K562 (cell line): ENCODE measurements at regions not wholly inside any gene's neighbourhood (a gene's known extent, or its start where the extent isn't known, plus 50 kb on each side); places are given as distances from the start of the nearest gene placed in this dataset.

ENCODE experiments used
- BCOR ChIP-seq: fragments of 450-650 bp; IDR thresholded peaks from 2 replicates; pipeline ENCODE4 v1.6.1; 2016
- FOXK2 ChIP-seq, 2 experiments: fragments of 450-650 bp; IDR thresholded peaks in 1 of 2; conservative IDR thresholded peaks in 1 of 2; 2 replicates each; pipeline ENCODE4 v1.6.1; 2016; ENCODE audit warnings: low read depth in 2 of 2, mild to moderate bottlenecking in 1 of 2
- HDAC6 ChIP-seq: IDR thresholded peaks from 2 replicates; pipeline ENCODE4 v1.6.1; 2012; ENCODE audit warnings: low read depth, mild to moderate bottlenecking, control low read depth, inconsistent platforms, low read length, moderate library complexity
- MEF2D ChIP-seq: conservative IDR thresholded peaks from 2 replicates; pipeline ENCODE4 v1.6.1; 2016; ENCODE audit warnings: low read depth, missing genetic modification characterization, missing compliant biosample characterization
- NR2C2 ChIP-seq, 2 experiments: fragments of 200-800 bp in 1 of 2; sonication (Bioruptor generic) in 1 of 2; sonication (generic) in 1 of 2; formaldehyde crosslinking in 1 of 2; IDR thresholded peaks; 2 replicates each; pipeline versions ENCODE4 v1.6.1 to v1.8.0; 2016 to 2022; ENCODE audit warnings: mild to moderate bottlenecking in 1 of 2, missing compliant biosample characterization in 1 of 2, missing genetic modification characterization in 1 of 2, missing genetic modification reagents in 1 of 2
- SIRT6 ChIP-seq: IDR thresholded peaks from one replicate; pipeline ENCODE4 v1.6.1; 2012; ENCODE audit warnings: low read depth, mild to moderate bottlenecking, control low read depth, inconsistent platforms, low read length, moderate library complexity
- STAT5B ChIP-seq: fragments of 250-450 bp; sonication (Bioruptor Pico); IDR thresholded peaks from 2 replicates; pipeline ENCODE4 v1.8.0; 2021; ENCODE audit warnings: mild to moderate bottlenecking, inconsistent platforms
- TAF1 ChIP-seq: IDR thresholded peaks from 2 replicates; pipeline ENCODE4 v1.6.1; 2011; ENCODE audit warnings: mild to moderate bottlenecking, low read length, moderate library complexity; ENCODE audit not compliant: insufficient read depth, control insufficient read depth, severe bottlenecking; ENCODE audit errors: extremely low read depth
- TSC22D4 ChIP-seq: fragments of 450-650 bp; IDR thresholded peaks from 2 replicates; pipeline ENCODE4 v1.6.1; 2016; ENCODE audit warnings: missing genetic modification characterization, missing biosample characterization, control low read depth
- ZC3H8 ChIP-seq: fragments of 450-650 bp; IDR thresholded peaks from 2 replicates; pipeline ENCODE4 v1.6.1; 2017
- ZNF324 ChIP-seq: fragments of 250-450 bp; sonication (Bioruptor Pico); IDR thresholded peaks from 2 replicates; pipeline ENCODE4 v1.4.0; 2020; ENCODE audit warnings: mild to moderate bottlenecking
- TF ChIP-seq, protein P1 (sequence below): fragments of 450-650 bp; IDR thresholded peaks from 2 replicates; pipeline ENCODE4 v1.6.1; 2017; ENCODE audit warnings: mild to moderate bottlenecking, moderate library complexity
- TF ChIP-seq, protein P2 (sequence below): sonication (generic); formaldehyde crosslinking; IDR thresholded peaks from 2 replicates; pipeline ENCODE4 v1.8.0; 2022; ENCODE audit warnings: mild to moderate bottlenecking, missing genetic modification reagents, borderline replicate concordance
- TF ChIP-seq, protein P3 (sequence below): fragments of 250-450 bp; sonication (Bioruptor Pico); IDR thresholded peaks from 2 replicates; pipeline ENCODE4 v1.8.0; 2021; ENCODE audit warnings: moderate library complexity, mild to moderate bottlenecking, inconsistent platforms
- TF ChIP-seq, protein P4 (sequence below): sonication (generic); formaldehyde crosslinking; IDR thresholded peaks from 2 replicates; pipeline ENCODE4 v1.8.1; 2023; ENCODE audit warnings: mild to moderate bottlenecking, missing genetic modification reagents
- TF ChIP-seq, protein P5 (sequence below): sonication (generic); formaldehyde crosslinking; IDR thresholded peaks from 2 replicates; pipeline ENCODE4 v1.8.1; 2023; ENCODE audit warnings: mild to moderate bottlenecking, missing genetic modification reagents

DNA sequence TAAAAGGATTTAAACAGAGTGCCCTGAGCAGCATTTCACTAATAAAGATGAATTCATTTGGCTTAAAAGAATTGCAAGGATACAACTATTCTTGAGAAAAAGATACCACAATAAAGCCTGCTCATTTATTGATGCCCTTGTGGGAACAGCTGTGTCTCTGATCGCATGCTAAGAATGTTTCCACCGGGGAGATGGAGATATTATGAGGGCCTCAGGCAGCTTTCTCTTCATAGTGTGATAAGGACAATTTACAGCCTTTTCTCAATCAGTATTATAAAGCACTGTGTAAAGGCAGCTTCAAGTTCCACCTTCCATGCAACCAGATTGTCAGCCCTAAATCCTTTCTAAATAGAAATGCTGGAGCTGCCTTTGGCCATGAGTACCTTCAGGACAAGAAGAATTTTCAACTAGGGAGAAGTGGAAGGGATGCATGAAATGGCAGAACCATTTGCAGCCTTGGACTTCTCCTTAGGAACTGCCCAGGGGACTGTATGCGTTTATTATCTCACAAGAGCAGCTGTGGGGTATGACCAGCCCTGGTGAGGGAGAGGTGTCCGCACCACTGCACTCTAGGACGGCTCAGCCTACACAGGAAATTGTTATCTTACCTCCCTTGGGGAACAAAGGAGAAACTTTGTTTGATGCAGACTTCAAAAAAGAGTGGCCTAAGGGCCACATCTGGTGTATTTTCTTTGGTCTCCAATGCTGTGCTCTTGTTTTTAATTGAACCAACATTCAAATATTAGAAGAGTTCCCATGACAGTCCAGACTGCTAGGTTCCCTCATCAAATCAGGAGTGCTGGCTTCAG is 116.9 kb upstream of the PCGF5 start (continued):
- TF ChIP-seq, protein P1, sequence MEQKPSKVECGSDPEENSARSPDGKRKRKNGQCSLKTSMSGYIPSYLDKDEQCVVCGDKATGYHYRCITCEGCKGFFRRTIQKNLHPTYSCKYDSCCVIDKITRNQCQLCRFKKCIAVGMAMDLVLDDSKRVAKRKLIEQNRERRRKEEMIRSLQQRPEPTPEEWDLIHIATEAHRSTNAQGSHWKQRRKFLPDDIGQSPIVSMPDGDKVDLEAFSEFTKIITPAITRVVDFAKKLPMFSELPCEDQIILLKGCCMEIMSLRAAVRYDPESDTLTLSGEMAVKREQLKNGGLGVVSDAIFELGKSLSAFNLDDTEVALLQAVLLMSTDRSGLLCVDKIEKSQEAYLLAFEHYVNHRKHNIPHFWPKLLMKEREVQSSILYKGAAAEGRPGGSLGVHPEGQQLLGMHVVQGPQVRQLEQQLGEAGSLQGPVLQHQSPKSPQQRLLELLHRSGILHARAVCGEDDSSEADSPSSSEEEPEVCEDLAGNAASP = no peak
- TF ChIP-seq, protein P2, sequence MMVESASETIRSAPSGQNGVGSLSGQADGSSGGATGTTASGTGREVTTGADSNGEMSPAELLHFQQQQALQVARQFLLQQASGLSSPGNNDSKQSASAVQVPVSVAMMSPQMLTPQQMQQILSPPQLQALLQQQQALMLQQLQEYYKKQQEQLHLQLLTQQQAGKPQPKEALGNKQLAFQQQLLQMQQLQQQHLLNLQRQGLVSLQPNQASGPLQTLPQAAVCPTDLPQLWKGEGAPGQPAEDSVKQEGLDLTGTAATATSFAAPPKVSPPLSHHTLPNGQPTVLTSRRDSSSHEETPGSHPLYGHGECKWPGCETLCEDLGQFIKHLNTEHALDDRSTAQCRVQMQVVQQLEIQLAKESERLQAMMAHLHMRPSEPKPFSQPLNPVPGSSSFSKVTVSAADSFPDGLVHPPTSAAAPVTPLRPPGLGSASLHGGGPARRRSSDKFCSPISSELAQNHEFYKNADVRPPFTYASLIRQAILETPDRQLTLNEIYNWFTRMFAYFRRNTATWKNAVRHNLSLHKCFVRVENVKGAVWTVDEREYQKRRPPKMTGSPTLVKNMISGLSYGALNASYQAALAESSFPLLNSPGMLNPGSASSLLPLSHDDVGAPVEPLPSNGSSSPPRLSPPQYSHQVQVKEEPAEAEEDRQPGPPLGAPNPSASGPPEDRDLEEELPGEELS (CRISPR knock-in tag) = no peak
- no peak for TF ChIP-seq SIRT6
- no peak for TF ChIP-seq MEF2D (tag)
- no peak for TF ChIP-seq ZC3H8
- TF ChIP-seq TSC22D4 (tag) = no peak
- TF ChIP-seq BCOR = no peak
- TF ChIP-seq HDAC6 = no peak
- TF ChIP-seq FOXK2 (conservative IDR thresholded peaks at IDR 0.05 in 1 of 2, IDR thresholded peaks at IDR 0.05 in 1 of 2; ENCODE audit: low read depth in 2 of 2) = no peak
- no peak for TF ChIP-seq TAF1
- TF ChIP-seq NR2C2 (CRISPR knock-in tag; IDR thresholded peaks at IDR 0.05) = no peak
- TF ChIP-seq NR2C2 (tag; IDR thresholded peaks at IDR 0.05) = no peak
- TF ChIP-seq, protein P3, sequence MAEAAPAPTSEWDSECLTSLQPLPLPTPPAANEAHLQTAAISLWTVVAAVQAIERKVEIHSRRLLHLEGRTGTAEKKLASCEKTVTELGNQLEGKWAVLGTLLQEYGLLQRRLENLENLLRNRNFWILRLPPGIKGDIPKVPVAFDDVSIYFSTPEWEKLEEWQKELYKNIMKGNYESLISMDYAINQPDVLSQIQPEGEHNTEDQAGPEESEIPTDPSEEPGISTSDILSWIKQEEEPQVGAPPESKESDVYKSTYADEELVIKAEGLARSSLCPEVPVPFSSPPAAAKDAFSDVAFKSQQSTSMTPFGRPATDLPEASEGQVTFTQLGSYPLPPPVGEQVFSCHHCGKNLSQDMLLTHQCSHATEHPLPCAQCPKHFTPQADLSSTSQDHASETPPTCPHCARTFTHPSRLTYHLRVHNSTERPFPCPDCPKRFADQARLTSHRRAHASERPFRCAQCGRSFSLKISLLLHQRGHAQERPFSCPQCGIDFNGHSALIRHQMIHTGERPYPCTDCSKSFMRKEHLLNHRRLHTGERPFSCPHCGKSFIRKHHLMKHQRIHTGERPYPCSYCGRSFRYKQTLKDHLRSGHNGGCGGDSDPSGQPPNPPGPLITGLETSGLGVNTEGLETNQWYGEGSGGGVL (CRISPR knock-in tag) = no peak
- TF ChIP-seq, protein P4, sequence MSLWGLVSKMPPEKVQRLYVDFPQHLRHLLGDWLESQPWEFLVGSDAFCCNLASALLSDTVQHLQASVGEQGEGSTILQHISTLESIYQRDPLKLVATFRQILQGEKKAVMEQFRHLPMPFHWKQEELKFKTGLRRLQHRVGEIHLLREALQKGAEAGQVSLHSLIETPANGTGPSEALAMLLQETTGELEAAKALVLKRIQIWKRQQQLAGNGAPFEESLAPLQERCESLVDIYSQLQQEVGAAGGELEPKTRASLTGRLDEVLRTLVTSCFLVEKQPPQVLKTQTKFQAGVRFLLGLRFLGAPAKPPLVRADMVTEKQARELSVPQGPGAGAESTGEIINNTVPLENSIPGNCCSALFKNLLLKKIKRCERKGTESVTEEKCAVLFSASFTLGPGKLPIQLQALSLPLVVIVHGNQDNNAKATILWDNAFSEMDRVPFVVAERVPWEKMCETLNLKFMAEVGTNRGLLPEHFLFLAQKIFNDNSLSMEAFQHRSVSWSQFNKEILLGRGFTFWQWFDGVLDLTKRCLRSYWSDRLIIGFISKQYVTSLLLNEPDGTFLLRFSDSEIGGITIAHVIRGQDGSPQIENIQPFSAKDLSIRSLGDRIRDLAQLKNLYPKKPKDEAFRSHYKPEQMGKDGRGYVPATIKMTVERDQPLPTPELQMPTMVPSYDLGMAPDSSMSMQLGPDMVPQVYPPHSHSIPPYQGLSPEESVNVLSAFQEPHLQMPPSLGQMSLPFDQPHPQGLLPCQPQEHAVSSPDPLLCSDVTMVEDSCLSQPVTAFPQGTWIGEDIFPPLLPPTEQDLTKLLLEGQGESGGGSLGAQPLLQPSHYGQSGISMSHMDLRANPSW (CRISPR knock-in tag) = no peak
- no peak for TF ChIP-seq STAT5B (CRISPR knock-in tag)
- TF ChIP-seq ZNF324 (CRISPR knock-in tag) = no peak
- TF ChIP-seq, protein P5, sequence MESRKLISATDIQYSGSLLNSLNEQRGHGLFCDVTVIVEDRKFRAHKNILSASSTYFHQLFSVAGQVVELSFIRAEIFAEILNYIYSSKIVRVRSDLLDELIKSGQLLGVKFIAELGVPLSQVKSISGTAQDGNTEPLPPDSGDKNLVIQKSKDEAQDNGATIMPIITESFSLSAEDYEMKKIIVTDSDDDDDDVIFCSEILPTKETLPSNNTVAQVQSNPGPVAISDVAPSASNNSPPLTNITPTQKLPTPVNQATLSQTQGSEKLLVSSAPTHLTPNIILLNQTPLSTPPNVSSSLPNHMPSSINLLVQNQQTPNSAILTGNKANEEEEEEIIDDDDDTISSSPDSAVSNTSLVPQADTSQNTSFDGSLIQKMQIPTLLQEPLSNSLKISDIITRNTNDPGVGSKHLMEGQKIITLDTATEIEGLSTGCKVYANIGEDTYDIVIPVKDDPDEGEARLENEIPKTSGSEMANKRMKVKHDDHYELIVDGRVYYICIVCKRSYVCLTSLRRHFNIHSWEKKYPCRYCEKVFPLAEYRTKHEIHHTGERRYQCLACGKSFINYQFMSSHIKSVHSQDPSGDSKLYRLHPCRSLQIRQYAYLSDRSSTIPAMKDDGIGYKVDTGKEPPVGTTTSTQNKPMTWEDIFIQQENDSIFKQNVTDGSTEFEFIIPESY (CRISPR knock-in tag) = no peak
